ENCODE measurements at regions not wholly inside any gene's neighbourhood (a gene's known extent, or its start where the extent isn't known, plus 50 kb on each side); places are given as distances from the start of the nearest gene placed in this dataset.

GRCh38 chr7:25967278-25968204 is 184.5 kb upstream of the NFE2L3 start:
- no peak for FAIRE-seq
- no peak for DNase-seq (ENCODE audit: insufficient read length, low spot score)
- no peak for TF ChIP-seq POLR2AphosphoS5 (IDR thresholded peaks at IDR 0.05; ENCODE audit: low read depth, low read length)
- no peak for TF ChIP-seq POLR2A (IDR thresholded peaks at IDR 0.05; ENCODE audit: low read depth, low read length)
- peak; percentile 69 for TF ChIP-seq SPI1 (IDR thresholded peaks at IDR 0.05; ENCODE audit: low read depth, low read length)
- peak; percentile 19 for TF ChIP-seq PAX5 (IDR thresholded peaks at IDR 0.05; ENCODE audit: insufficient read depth, low read length, severe bottlenecking)
- TF ChIP-seq POU2F2 (IDR thresholded peaks at IDR 0.05; ENCODE audit: low read depth, low read length): no peak
- TF ChIP-seq TAF1 (IDR thresholded peaks at IDR 0.05; ENCODE audit: low read depth, low read length): 0 out of 2 replicates have a peak, but pooled peaks have one; percentile 9

- TF ChIP-seq POLR2AphosphoS5 (IDR thresholded peaks at IDR 0.05; ENCODE audit: low read depth, low read length) (peak; percentile 55; the same call in 1 of the 2 replicates), POU2F2 (IDR thresholded peaks at IDR 0.05; ENCODE audit: low read depth, low read length) (peak; percentile 84), PAX5 (IDR thresholded peaks at IDR 0.05; ENCODE audit: insufficient read depth, low read length, severe bottlenecking) (peak; percentile 19), TAF1 (IDR thresholded peaks at IDR 0.05; ENCODE audit: low read depth, low read length) (no peak), POLR2A (IDR thresholded peaks at IDR 0.05; ENCODE audit: low read depth, low read length) (no peak), SPI1 (IDR thresholded peaks at IDR 0.05; ENCODE audit: low read depth, low read length) (peak; percentile 80)
- peak; percentile 99 for FAIRE-seq
Observed at GRCh38 chr7:25968205-25968993, 183.6 kb upstream of the NFE2L3 start.

GRCh38 chr7:25970356-25970755 is 181.6 kb upstream of the NFE2L3 start:
- no peak for TF ChIP-seq POLR2A (IDR thresholded peaks at IDR 0.05; ENCODE audit: low read depth, low read length)
- TF ChIP-seq TAF1 (IDR thresholded peaks at IDR 0.05; ENCODE audit: low read depth, low read length): no peak
- TF ChIP-seq POU2F2 (IDR thresholded peaks at IDR 0.05; ENCODE audit: low read depth, low read length): no peak
- no peak for TF ChIP-seq SPI1 (IDR thresholded peaks at IDR 0.05; ENCODE audit: low read depth, low read length)
- TF ChIP-seq PAX5 (IDR thresholded peaks at IDR 0.05; ENCODE audit: insufficient read depth, low read length, severe bottlenecking): no peak
- no peak for TF ChIP-seq POLR2AphosphoS5 (IDR thresholded peaks at IDR 0.05; ENCODE audit: low read depth, low read length)
- DNase-seq (ENCODE audit: insufficient read length, low spot score): no peak
- FAIRE-seq: no peak

More at GRCh38 chr7:25968205-25968993, 183.6 kb upstream of the NFE2L3 start:
- no peak for DNase-seq (ENCODE audit: insufficient read length, low spot score)

DNA sequence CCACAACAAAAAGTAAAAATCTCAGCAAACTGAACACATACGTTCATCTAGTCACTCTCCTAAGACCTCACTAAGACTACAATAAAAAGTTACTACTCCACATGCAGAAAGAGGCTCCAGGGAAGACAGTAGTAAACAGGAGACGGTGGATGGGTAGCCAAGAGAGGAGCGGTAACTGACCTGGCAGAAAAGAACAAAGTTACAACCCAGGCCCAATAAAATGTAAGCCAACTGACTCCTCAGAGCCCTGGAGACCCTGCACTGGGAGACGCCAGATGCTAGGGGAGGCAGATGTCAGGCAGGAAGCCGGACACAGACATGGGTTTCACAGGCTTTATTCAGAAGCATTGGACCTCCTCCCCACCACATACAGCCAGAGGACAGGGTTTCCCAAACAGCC is 181.1 kb upstream of the NFE2L3 start:
- TF ChIP-seq TAF1 (IDR thresholded peaks at IDR 0.05; ENCODE audit: low read depth, low read length) (no peak), PAX5 (IDR thresholded peaks at IDR 0.05; ENCODE audit: insufficient read depth, low read length, severe bottlenecking) (no peak), POU2F2 (IDR thresholded peaks at IDR 0.05; ENCODE audit: low read depth, low read length) (no peak), SPI1 (IDR thresholded peaks at IDR 0.05; ENCODE audit: low read depth, low read length) (no peak), POLR2AphosphoS5 (IDR thresholded peaks at IDR 0.05; ENCODE audit: low read depth, low read length) (no peak), POLR2A (IDR thresholded peaks at IDR 0.05; ENCODE audit: low read depth, low read length) (no peak)

DNA sequence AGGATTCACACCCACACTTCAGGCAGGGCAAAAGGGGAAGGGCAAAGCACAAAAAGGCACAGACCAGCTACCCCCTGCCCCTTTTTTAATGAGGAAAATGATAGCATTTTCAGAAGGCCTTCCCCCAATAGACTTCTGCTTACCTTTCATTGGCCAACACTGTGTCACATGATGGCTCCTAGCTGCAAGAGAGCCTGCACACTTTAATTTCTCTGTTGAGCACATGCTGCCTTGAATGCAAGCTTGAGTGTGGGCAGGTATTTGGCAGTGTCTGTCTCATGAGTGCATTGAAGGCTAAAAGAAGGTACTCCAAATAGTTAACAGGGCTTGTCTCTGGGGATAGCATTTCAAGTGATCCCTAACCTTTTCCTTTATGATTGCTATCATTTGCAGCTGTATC is 175.4 kb upstream of the NFE2L3 start:
- TF ChIP-seq POLR2AphosphoS5 (IDR thresholded peaks at IDR 0.05; ENCODE audit: low read depth, low read length) (no peak), SPI1 (IDR thresholded peaks at IDR 0.05; ENCODE audit: low read depth, low read length) (no peak), TAF1 (IDR thresholded peaks at IDR 0.05; ENCODE audit: low read depth, low read length) (no peak), POLR2A (IDR thresholded peaks at IDR 0.05; ENCODE audit: low read depth, low read length) (no peak), PAX5 (IDR thresholded peaks at IDR 0.05; ENCODE audit: insufficient read depth, low read length, severe bottlenecking) (no peak), POU2F2 (IDR thresholded peaks at IDR 0.05; ENCODE audit: low read depth, low read length) (no peak)
- DNase-seq (ENCODE audit: insufficient read length, low spot score) (no peak), FAIRE-seq (no peak)

More for the DNA sequence above, 181.1 kb upstream of the NFE2L3 start:
- FAIRE-seq: no peak
- DNase-seq (ENCODE audit: insufficient read length, low spot score): no peak

DNA sequence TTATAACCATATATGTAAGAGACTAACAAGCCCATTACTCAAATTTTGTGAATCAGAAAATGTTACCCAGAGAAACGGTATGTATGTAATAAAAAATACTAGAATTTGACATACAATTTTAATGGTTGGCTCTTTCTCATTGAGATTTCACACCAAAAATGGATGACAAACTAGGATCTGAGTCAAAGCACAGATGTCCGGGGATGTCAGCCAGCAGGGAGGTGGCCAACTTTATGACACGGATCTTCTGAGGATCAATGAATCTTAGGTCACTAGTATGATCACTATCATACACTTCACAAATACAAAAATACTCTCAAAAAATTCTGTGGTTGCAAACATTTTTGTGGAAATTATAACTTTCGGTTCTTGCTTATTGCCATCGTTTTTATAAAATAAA is 173.5 kb upstream of the NFE2L3 start:
- FAIRE-seq: no peak
- no peak for DNase-seq (ENCODE audit: insufficient read length, low spot score)

GRCh38 chr7:25979605-25980004 is 172.4 kb upstream of the NFE2L3 start:
- TF ChIP-seq POLR2A (IDR thresholded peaks at IDR 0.05; ENCODE audit: low read depth, low read length): no peak
- TF ChIP-seq TAF1 (IDR thresholded peaks at IDR 0.05; ENCODE audit: low read depth, low read length): no peak
- no peak for TF ChIP-seq SPI1 (IDR thresholded peaks at IDR 0.05; ENCODE audit: low read depth, low read length)
- TF ChIP-seq POLR2AphosphoS5 (IDR thresholded peaks at IDR 0.05; ENCODE audit: low read depth, low read length): no peak
- no peak for TF ChIP-seq POU2F2 (IDR thresholded peaks at IDR 0.05; ENCODE audit: low read depth, low read length)
- no peak for TF ChIP-seq PAX5 (IDR thresholded peaks at IDR 0.05; ENCODE audit: insufficient read depth, low read length, severe bottlenecking)
- DNase-seq (ENCODE audit: insufficient read length, low spot score): no peak
- no peak for FAIRE-seq

More for the DNA sequence above, 173.5 kb upstream of the NFE2L3 start:
- TF ChIP-seq POLR2AphosphoS5 (IDR thresholded peaks at IDR 0.05; ENCODE audit: low read depth, low read length): no peak
- no peak for TF ChIP-seq SPI1 (IDR thresholded peaks at IDR 0.05; ENCODE audit: low read depth, low read length)
- no peak for TF ChIP-seq POLR2A (IDR thresholded peaks at IDR 0.05; ENCODE audit: low read depth, low read length)
- no peak for TF ChIP-seq TAF1 (IDR thresholded peaks at IDR 0.05; ENCODE audit: low read depth, low read length)
- no peak for TF ChIP-seq POU2F2 (IDR thresholded peaks at IDR 0.05; ENCODE audit: low read depth, low read length)
- TF ChIP-seq PAX5 (IDR thresholded peaks at IDR 0.05; ENCODE audit: insufficient read depth, low read length, severe bottlenecking): no peak

GRCh38 chr7:25982684-25983083 is 169.3 kb upstream of the NFE2L3 start:
- TF ChIP-seq POLR2A (IDR thresholded peaks at IDR 0.05; ENCODE audit: low read depth, low read length): no peak
- no peak for TF ChIP-seq PAX5 (IDR thresholded peaks at IDR 0.05; ENCODE audit: insufficient read depth, low read length, severe bottlenecking)
- no peak for TF ChIP-seq POLR2AphosphoS5 (IDR thresholded peaks at IDR 0.05; ENCODE audit: low read depth, low read length)
- TF ChIP-seq SPI1 (IDR thresholded peaks at IDR 0.05; ENCODE audit: low read depth, low read length): no peak
- FAIRE-seq (no peak), DNase-seq (ENCODE audit: insufficient read length, low spot score) (no peak)

- no peak for FAIRE-seq
- TF ChIP-seq PAX5 (IDR thresholded peaks at IDR 0.05; ENCODE audit: insufficient read depth, low read length, severe bottlenecking) (no peak), POLR2AphosphoS5 (IDR thresholded peaks at IDR 0.05; ENCODE audit: low read depth, low read length) (no peak), POLR2A (IDR thresholded peaks at IDR 0.05; ENCODE audit: low read depth, low read length) (no peak), POU2F2 (IDR thresholded peaks at IDR 0.05; ENCODE audit: low read depth, low read length) (no peak), TAF1 (IDR thresholded peaks at IDR 0.05; ENCODE audit: low read depth, low read length) (no peak), SPI1 (IDR thresholded peaks at IDR 0.05; ENCODE audit: low read depth, low read length) (no peak)
- no peak for DNase-seq (ENCODE audit: insufficient read length, low spot score)
Observed at GRCh38 chr7:25985196-25985595, 166.8 kb upstream of the NFE2L3 start.
